Activated CD4-positive, alpha-beta T cell treated with anti-CD3 and anti-CD28 coated beads, Interleukin-2, amount 10 ng/mL, durations not matched to agents 24 days and 14 days (primary cell): ENCODE measurements at regions not wholly inside any gene's neighbourhood (a gene's known extent, or its start where the extent isn't known, plus 50 kb on each side); places are given as distances from the start of the nearest gene placed in this dataset.

Source experiments
- DNase-seq: peaks from one replicate; pipeline ENCODE4 v3.0.0; 2022
- H3K27ac Mint-ChIP-seq: one replicate; pipeline ENCODE4 v1.8.0; 2022; ENCODE audit warnings: mild to moderate bottlenecking, mixed read lengths
- H3K27me3 Mint-ChIP-seq: one replicate; pipeline ENCODE4 v1.8.0; 2022; ENCODE audit warnings: mixed read lengths
- H3K36me3 Mint-ChIP-seq: one replicate; pipeline ENCODE4 v1.8.0; 2022; ENCODE audit warnings: low read depth, mild to moderate bottlenecking, mixed read lengths
- H3K4me1 Mint-ChIP-seq: one replicate; pipeline ENCODE4 v1.8.0; 2021; ENCODE audit warnings: mixed read lengths
- H3K4me3 Mint-ChIP-seq: one replicate; pipeline ENCODE4 v1.8.0; 2022; ENCODE audit warnings: mild to moderate bottlenecking, moderate library complexity, mixed read lengths
- H3K9me3 Mint-ChIP-seq: one replicate; pipeline ENCODE4 v1.8.0; 2021; ENCODE audit warnings: mixed read lengths
- intact Hi-C: fragments of 100-400 bp; cut with micrococcal nuclease; formaldehyde crosslinking; loops from one replicate; pipeline ENCODE4 v1.15.1; 2023

- Mint-ChIP-seq H3K27ac (no peak overlapping the region), H3K36me3 (no peaks in the 10 kb centered on the region), H3K4me3 (no peak overlapping the region), H3K27me3 (no peaks in the 10 kb centered on the region), H3K9me3 (no peaks in the 10 kb centered on the region), H3K4me1 (no peaks in the 10 kb centered on the region)
- intact Hi-C loops: no loop called here
- DNase-seq: no peak
Observed at GRCh38 chr14:101049942-101050341, 146.4 kb upstream of the RTL1 start.

- Mint-ChIP-seq H3K27ac (no peak overlapping the region), H3K4me1 (no peaks in the 10 kb centered on the region), H3K4me3 (no peak overlapping the region), H3K27me3 (no peaks in the 10 kb centered on the region), H3K9me3 (no peaks in the 10 kb centered on the region), H3K36me3 (no peaks in the 10 kb centered on the region)
- intact Hi-C loops: no loop called here
- DNase-seq: no peak
Observed at GRCh38 chr14:101050901-101051490, 147.5 kb upstream of the RTL1 start.

- intact Hi-C loops: no loop called here
- Mint-ChIP-seq H3K27ac (no peak overlapping the region), H3K4me1 (peaks cover 2% of the 10 kb centered on the region), H3K4me3 (no peak overlapping the region), H3K9me3 (peaks cover 18% of the 10 kb centered on the region), H3K36me3 (no peaks in the 10 kb centered on the region), H3K27me3 (no peaks in the 10 kb centered on the region)
- DNase-seq: no peak
Observed at GRCh38 chr14:101054671-101055070, 151.1 kb upstream of the RTL1 start.

GRCh38 chr14:101055106-101055662 is 151.7 kb upstream of the RTL1 start:
- Mint-ChIP-seq H3K27me3 (no peaks in the 10 kb centered on the region), H3K9me3 (peaks cover 18% of the 10 kb centered on the region), H3K27ac (no peak overlapping the region), H3K4me3 (no peak overlapping the region), H3K4me1 (peaks cover 2% of the 10 kb centered on the region), H3K36me3 (no peaks in the 10 kb centered on the region)
- no peak for DNase-seq
- intact Hi-C loops: no loop called here

GRCh38 chr14:101055776-101056374 is 152.4 kb upstream of the RTL1 start:
- Mint-ChIP-seq H3K4me1 (peaks cover 2% of the 10 kb centered on the region), H3K27ac (no peak overlapping the region), H3K9me3 (peaks cover 18% of the 10 kb centered on the region), H3K36me3 (no peaks in the 10 kb centered on the region), H3K4me3 (no peak overlapping the region), H3K27me3 (no peaks in the 10 kb centered on the region)
- intact Hi-C loops: no loop called here
- DNase-seq: no peak

GRCh38 chr14:101056446-101056845 is 152.9 kb upstream of the RTL1 start:
- H3K36me3 Mint-ChIP-seq: no peaks in the 10 kb centered on the region
- peaks cover 2% of the 10 kb centered on the region for H3K4me1 Mint-ChIP-seq
- intact Hi-C loops: no loop called here
- H3K27me3 Mint-ChIP-seq: no peaks in the 10 kb centered on the region
- no peak overlapping the region for H3K27ac Mint-ChIP-seq
- H3K9me3 Mint-ChIP-seq: peaks cover 18% of the 10 kb centered on the region
- no peak for DNase-seq
- H3K4me3 Mint-ChIP-seq: no peak overlapping the region

- intact Hi-C loops: no loop called here
- no peaks in the 10 kb centered on the region for H3K27me3 Mint-ChIP-seq
- no peaks in the 10 kb centered on the region for H3K36me3 Mint-ChIP-seq
- H3K4me1 Mint-ChIP-seq: peaks cover 2% of the 10 kb centered on the region
- no peak overlapping the region for H3K27ac Mint-ChIP-seq
- H3K4me3 Mint-ChIP-seq: no peak overlapping the region
- no peak for DNase-seq
- peaks cover 18% of the 10 kb centered on the region for H3K9me3 Mint-ChIP-seq
Observed at GRCh38 chr14:101057394-101057793, 153.9 kb upstream of the RTL1 start.

DNA sequence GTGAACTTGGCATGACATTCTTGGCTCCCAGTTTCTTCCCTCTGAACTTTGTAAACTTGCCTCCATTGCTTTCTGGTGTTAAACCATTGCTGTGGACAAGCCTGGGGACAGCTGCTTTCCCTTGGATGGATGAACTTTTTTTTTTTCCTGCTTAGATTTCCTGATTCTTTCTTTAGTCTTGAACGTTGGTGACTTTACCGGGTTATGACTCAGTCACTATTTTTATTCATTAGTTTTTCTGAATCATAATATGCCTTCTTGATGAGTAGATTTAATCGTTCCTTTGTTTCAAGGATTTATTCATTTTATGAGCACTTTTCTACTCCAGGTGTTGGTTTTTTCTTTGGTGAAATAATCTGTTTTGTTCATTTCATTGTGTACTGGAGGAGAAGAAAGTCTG is 155.0 kb upstream of the RTL1 start:
- H3K4me1 Mint-ChIP-seq: peaks cover 2% of the 10 kb centered on the region

DNA sequence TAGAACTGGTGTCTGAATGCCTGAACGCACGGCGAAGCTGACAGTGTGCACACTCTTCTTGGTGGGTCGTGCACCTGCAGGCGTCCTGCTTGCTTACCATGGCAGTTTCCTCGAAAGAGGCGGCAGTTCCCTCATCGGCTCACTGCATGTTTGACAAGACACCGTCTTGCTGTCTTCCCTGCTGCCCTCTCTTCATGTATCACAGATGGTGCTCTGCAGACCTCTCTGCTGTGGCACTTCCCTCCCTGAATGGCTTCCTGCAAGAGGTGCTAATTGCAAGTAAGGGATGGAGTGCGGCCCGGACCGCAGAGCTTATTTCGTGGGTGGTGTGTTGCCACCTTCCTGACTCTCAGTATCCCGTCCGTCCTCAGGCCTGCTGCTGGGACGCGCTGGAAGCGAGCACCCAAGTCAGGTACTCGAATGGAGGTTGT is 156.7 kb upstream of the RTL1 start:
- Mint-ChIP-seq H3K27me3 (no peaks in the 10 kb centered on the region), H3K4me1 (peaks cover 2% of the 10 kb centered on the region), H3K4me3 (no peak overlapping the region), H3K27ac (no peak overlapping the region), H3K9me3 (peaks cover 18% of the 10 kb centered on the region), H3K36me3 (no peaks in the 10 kb centered on the region)
- DNase-seq: no peak
- intact Hi-C loops: no loop called here

More for the DNA sequence above, 155.0 kb upstream of the RTL1 start:
- H3K9me3 Mint-ChIP-seq: peaks cover 18% of the 10 kb centered on the region
- H3K36me3 Mint-ChIP-seq: no peaks in the 10 kb centered on the region
- DNase-seq: no peak
- H3K4me3 Mint-ChIP-seq: no peak overlapping the region
- intact Hi-C loops: no loop called here
- H3K27me3 Mint-ChIP-seq: no peaks in the 10 kb centered on the region
- H3K27ac Mint-ChIP-seq: no peak overlapping the region

GRCh38 chr14:101061411-101062064 is 158.0 kb upstream of the RTL1 start:
- DNase-seq: no peak
- no peaks in the 10 kb centered on the region for H3K4me1 Mint-ChIP-seq

DNA sequence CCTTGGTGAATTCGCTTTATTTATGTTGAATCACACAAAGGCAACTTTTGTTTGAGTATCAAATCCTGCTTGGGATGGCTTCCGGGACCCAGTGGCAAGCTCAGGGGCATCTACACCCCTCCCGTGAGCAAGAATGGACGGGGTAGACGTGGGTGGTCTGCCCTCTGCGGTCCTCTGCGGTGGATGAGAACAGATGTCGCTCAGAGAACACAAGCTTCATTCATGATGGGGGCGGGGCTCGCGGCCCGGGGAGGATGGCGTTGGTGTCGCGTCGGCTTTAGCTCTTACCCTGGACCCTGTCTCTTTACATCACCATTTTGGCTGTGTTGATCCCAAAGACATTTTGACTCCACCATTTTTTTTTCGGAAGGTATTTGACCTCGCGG is 158.5 kb upstream of the RTL1 start:
- intact Hi-C loops: no loop called here
- no peak overlapping the region for H3K4me3 Mint-ChIP-seq
- no peaks in the 10 kb centered on the region for H3K36me3 Mint-ChIP-seq
- no peak for DNase-seq
- H3K4me1 Mint-ChIP-seq: no peaks in the 10 kb centered on the region
- H3K27me3 Mint-ChIP-seq: no peaks in the 10 kb centered on the region
- peaks cover 14% of the 10 kb centered on the region for H3K9me3 Mint-ChIP-seq
- H3K27ac Mint-ChIP-seq: no peak overlapping the region

More at GRCh38 chr14:101061411-101062064, 158.0 kb upstream of the RTL1 start:
- Mint-ChIP-seq H3K36me3 (no peaks in the 10 kb centered on the region), H3K9me3 (peaks cover 15% of the 10 kb centered on the region), H3K4me3 (no peak overlapping the region), H3K27ac (no peak overlapping the region), H3K27me3 (no peaks in the 10 kb centered on the region)
- intact Hi-C loops: no loop called here

GRCh38 chr14:101062601-101063000 is 159.1 kb upstream of the RTL1 start:
- Mint-ChIP-seq H3K36me3 (no peaks in the 10 kb centered on the region), H3K27ac (no peak overlapping the region), H3K27me3 (no peaks in the 10 kb centered on the region), H3K9me3 (peaks cover 12% of the 10 kb centered on the region), H3K4me3 (no peak overlapping the region), H3K4me1 (no peaks in the 10 kb centered on the region)
- no peak for DNase-seq
- intact Hi-C loops: no loop called here

DNA sequence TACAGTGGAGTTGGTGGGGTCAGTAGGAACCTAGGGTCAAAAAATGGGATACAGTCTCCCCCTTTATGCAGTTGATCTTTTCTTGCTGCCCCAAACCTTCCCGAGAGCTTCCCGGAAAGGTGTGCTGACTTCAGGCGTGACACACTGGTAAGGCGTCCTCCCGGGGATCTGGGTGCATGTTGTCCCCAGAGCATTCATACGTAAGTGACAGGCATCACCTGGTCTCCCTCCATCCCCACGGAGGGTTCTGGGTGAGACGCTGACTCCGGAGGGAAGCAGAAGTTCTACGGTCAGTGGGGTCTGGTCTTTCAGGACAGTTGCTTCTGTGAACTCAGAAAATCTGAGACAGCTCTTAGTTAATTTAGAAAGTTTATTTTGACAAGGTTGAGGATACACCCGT is 159.6 kb upstream of the RTL1 start:
- H3K36me3 Mint-ChIP-seq: no peaks in the 10 kb centered on the region
- H3K4me3 Mint-ChIP-seq: no peak overlapping the region
- H3K27me3 Mint-ChIP-seq: peaks cover 2% of the 10 kb centered on the region
- no peaks in the 10 kb centered on the region for H3K4me1 Mint-ChIP-seq
- intact Hi-C loops: no loop called here
- DNase-seq: no peak
- no peak overlapping the region for H3K27ac Mint-ChIP-seq
- H3K9me3 Mint-ChIP-seq: peaks cover 9% of the 10 kb centered on the region

- no peaks in the 10 kb centered on the region for H3K9me3 Mint-ChIP-seq
- no peak overlapping the region for H3K4me3 Mint-ChIP-seq
Observed at GRCh38 chr14:101064121-101064661, 160.7 kb upstream of the RTL1 start.

More at GRCh38 chr14:101064121-101064661, 160.7 kb upstream of the RTL1 start:
- intact Hi-C loops: no loop called here
- no peaks in the 10 kb centered on the region for H3K36me3 Mint-ChIP-seq
- no peak for DNase-seq
- no peak overlapping the region for H3K27ac Mint-ChIP-seq
- H3K27me3 Mint-ChIP-seq: peaks cover 2% of the 10 kb centered on the region
- no peaks in the 10 kb centered on the region for H3K4me1 Mint-ChIP-seq
